ENCODE measurements at regions not wholly inside any gene's neighbourhood (a gene's known extent, or its start where the extent isn't known, plus 50 kb on each side); places are given as distances from the start of the nearest gene placed in this dataset.

GRCh38 chr2:226445216-226445861 lies 354.3 kb downstream of the IRS1 start:
- Histone ChIP-seq H3K36me3 (ENCODE audit: low read depth, missing control alignments) (no peaks in the 10 kb centered on the region), H3K4me1 (no peaks in the 10 kb centered on the region), H3K27me3 (no peaks in the 10 kb centered on the region), H3K27ac (no peak overlapping the region), H3K9me3 (no peaks in the 10 kb centered on the region), H3K4me3 (no peak overlapping the region)
- intact Hi-C loops (cut with DNase I; ENCODE audit: low total_unique reads): no loop called here
- WGBS, 2 donors: 92 to 94% methylated on average over 5 of the region's 5 CpGs
- DNase-seq: no peak
- no peak for TF ChIP-seq POLR2A (IDR thresholded peaks at IDR 0.05)
- TF ChIP-seq, protein P1, sequence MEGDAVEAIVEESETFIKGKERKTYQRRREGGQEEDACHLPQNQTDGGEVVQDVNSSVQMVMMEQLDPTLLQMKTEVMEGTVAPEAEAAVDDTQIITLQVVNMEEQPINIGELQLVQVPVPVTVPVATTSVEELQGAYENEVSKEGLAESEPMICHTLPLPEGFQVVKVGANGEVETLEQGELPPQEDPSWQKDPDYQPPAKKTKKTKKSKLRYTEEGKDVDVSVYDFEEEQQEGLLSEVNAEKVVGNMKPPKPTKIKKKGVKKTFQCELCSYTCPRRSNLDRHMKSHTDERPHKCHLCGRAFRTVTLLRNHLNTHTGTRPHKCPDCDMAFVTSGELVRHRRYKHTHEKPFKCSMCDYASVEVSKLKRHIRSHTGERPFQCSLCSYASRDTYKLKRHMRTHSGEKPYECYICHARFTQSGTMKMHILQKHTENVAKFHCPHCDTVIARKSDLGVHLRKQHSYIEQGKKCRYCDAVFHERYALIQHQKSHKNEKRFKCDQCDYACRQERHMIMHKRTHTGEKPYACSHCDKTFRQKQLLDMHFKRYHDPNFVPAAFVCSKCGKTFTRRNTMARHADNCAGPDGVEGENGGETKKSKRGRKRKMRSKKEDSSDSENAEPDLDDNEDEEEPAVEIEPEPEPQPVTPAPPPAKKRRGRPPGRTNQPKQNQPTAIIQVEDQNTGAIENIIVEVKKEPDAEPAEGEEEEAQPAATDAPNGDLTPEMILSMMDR (IDR thresholded peaks at IDR 0.05): no peak

- H3K4me3 ChIP-seq: no peak overlapping the region
- 91 to 93% methylated on average over 5 of the region's 5 CpGs for WGBS, 2 donors
- no peaks in the 10 kb centered on the region for H3K9me3 ChIP-seq
- H3K27me3 ChIP-seq: no peaks in the 10 kb centered on the region
- DNase-seq: no peak
- no peak overlapping the region for H3K27ac ChIP-seq
- no peaks in the 10 kb centered on the region for H3K4me1 ChIP-seq
- TF ChIP-seq, protein P1 (IDR thresholded peaks at IDR 0.05): no peak
- no peak for TF ChIP-seq POLR2A (IDR thresholded peaks at IDR 0.05)
- H3K36me3 ChIP-seq (ENCODE audit: low read depth, missing control alignments): no peaks in the 10 kb centered on the region
- intact Hi-C loops (cut with DNase I; ENCODE audit: low total_unique reads): no loop called here
Measured at GRCh38 chr2:226443112-226443511, 356.5 kb downstream of the IRS1 start.

DNA sequence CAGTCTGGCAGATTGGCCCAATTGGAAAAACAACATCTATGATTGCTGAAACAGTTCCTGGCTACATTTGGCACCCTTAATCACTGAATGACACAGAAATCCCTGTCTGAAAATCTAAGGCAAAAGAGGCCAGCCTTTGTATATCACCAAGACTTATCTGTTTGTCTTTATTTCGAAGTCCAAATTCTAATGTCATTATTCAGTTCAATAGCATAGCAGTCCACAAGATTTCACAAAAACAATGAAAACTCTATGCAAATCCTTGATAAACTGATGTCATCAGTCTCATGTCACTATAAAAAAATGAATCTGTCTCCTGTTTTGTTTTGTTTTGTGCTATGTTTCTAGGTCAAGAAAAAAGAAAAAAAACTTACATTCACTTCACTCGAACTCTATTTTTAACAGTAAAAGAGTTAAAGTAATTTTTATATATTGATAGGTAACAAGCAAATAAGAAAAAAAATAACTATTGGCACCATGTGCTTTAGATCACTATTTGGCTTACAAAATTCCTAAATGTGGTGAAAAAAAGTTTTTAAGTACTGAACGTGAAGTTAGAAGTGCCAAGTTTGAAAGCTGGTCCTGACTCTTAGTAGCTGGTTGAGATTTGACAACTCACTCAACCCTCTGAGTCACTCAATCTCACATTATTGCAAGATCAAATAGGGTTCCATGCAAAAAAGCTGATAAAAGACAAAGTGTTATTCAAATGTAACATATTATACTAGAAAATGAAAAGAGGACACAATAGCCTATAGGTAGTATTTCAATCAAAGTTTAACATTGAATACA lies 359.3 kb downstream of the IRS1 start:
- H3K36me3 ChIP-seq (ENCODE audit: low read depth, missing control alignments): no peaks in the 10 kb centered on the region
- no peak for TF ChIP-seq POLR2A (IDR thresholded peaks at IDR 0.05)
- intact Hi-C loops (cut with DNase I; ENCODE audit: low total_unique reads): no loop called here
- H3K27me3 ChIP-seq: no peaks in the 10 kb centered on the region
- DNase-seq: no peak
- H3K9me3 ChIP-seq: no peaks in the 10 kb centered on the region
- H3K4me1 ChIP-seq: no peaks in the 10 kb centered on the region
- 81 to 85% methylated on average over 3 of the region's 3 CpGs for WGBS, 2 donors
- H3K4me3 ChIP-seq: no peak overlapping the region
- no peak overlapping the region for H3K27ac ChIP-seq

DNA sequence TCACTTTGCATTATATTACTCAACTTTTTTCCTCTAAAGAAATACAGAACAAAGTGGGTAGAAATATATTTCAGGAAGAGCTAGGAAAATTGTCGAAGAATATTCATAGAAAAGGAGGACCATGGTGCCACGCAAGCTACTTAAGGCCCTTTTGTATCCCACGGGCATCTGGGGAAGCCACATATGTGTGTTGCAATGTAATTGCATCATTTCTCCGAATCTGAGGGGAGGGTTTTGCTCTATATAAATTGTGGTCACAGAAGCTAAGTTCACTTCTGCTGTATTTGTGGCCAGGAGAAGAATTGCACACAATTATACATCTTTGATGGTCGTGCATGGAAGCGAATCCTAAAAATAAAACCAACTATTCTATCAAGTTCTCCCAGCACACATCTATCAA lies 360.3 kb downstream of the IRS1 start:
- Histone ChIP-seq H3K27me3 (no peaks in the 10 kb centered on the region), H3K27ac (no peak overlapping the region), H3K4me3 (no peak overlapping the region), H3K36me3 (ENCODE audit: low read depth, missing control alignments) (no peaks in the 10 kb centered on the region), H3K9me3 (no peaks in the 10 kb centered on the region), H3K4me1 (no peaks in the 10 kb centered on the region)
- intact Hi-C loops (cut with DNase I; ENCODE audit: low total_unique reads): no loop called here
- TF ChIP-seq, protein P1 (IDR thresholded peaks at IDR 0.05): no peak
- no peak for TF ChIP-seq POLR2A (IDR thresholded peaks at IDR 0.05)
- no peak for DNase-seq
- WGBS, 2 donors: 85 to 91% methylated on average over 6 of the region's 6 CpGs

GRCh38 chr2:226435146-226435545 lies 364.5 kb downstream of the IRS1 start:
- no peak for DNase-seq
- 70% methylated on average over 5 of the region's 5 CpGs for WGBS, 2 donors
- TF ChIP-seq, protein P1 (IDR thresholded peaks at IDR 0.05): no peak
- TF ChIP-seq POLR2A (IDR thresholded peaks at IDR 0.05): no peak
- no peaks in the 10 kb centered on the region for H3K27me3 ChIP-seq
- intact Hi-C loops (cut with DNase I; ENCODE audit: low total_unique reads): no loop called here
- no peak overlapping the region for H3K27ac ChIP-seq
- H3K4me3 ChIP-seq: no peak overlapping the region
- no peaks in the 10 kb centered on the region for H3K4me1 ChIP-seq
- no peaks in the 10 kb centered on the region for H3K9me3 ChIP-seq
- H3K36me3 ChIP-seq (ENCODE audit: low read depth, missing control alignments): no peaks in the 10 kb centered on the region

All from testis (tissue), 2 donors.